Stomach (tissue), 8 donors: ENCODE measurements at regions not wholly inside any gene's neighbourhood (a gene's known extent, or its start where the extent isn't known, plus 50 kb on each side); places are given as distances from the start of the nearest gene placed in this dataset.
A peak's percentile ranks its signal among the peaks of the same experiment; 100 is the strongest.

Experiments used
- DNase-seq, 2 donors: peaks; one replicate each; pipeline versions ENCODE4 v3.0.0 to v3.0.0-alpha.2; 2013 to 2019
- H3K27ac ChIP-seq, 5 donors: fragments of 200-600 bp in 4 of 5; sonication (generic) in 4 of 5; one replicate each; pipeline ENCODE4 v1.5.1; 2013 to 2019; ENCODE audit warnings: mild to moderate bottlenecking in 1 of 5, moderate library complexity in 1 of 5
- H3K27me3 ChIP-seq, 3 donors: fragments of 200-600 bp; sonication (generic); one replicate each; pipeline ENCODE4 v1.5.1; 2017 to 2019; ENCODE audit warnings: mixed run types in 1 of 3
- H3K36me3 ChIP-seq, 4 donors: fragments of 200-600 bp; sonication (generic); 1 replicate in 3 of 4; 2 replicates in 1 of 4; pipeline ENCODE4 v1.5.1; 2016 to 2019
- H3K4me1 ChIP-seq, 4 donors: fragments of 200-600 bp; sonication (generic); one replicate each; pipeline ENCODE4 v1.5.1; 2016 to 2019
- H3K4me3 ChIP-seq, 4 donors: fragments of 200-600 bp; sonication (generic) in 3 of 4; one replicate each; pipeline ENCODE4 v1.5.1; 2016 to 2019; ENCODE audit warnings: mild to moderate bottlenecking in 1 of 4
- H3K9me3 ChIP-seq, 4 donors: fragments of 200-600 bp; sonication (generic); one replicate each; pipeline ENCODE4 v1.5.1; 2016 to 2019
- CTCF ChIP-seq, 7 experiments: fragments of 450-650 bp in 4 of 7; fragments of 200-600 bp in 3 of 7; sonication (generic) in 3 of 7; IDR thresholded peaks; one replicate each; pipeline ENCODE4 v1.5.1; 2016 to 2019; ENCODE audit warnings: antibody characterized with exemption in 7 of 7, control low read depth in 2 of 7, mild to moderate bottlenecking in 1 of 7
- EP300 ChIP-seq: sonication (generic); formaldehyde crosslinking; IDR thresholded peaks from one replicate; pipeline ENCODE4 v1.6.1; 2017; ENCODE audit warnings: antibody characterized with exemption
- POLR2A ChIP-seq, 4 donors: fragments of 450-650 bp; IDR thresholded peaks; one replicate each; pipeline ENCODE4 v1.6.1; 2016; ENCODE audit warnings: antibody characterized with exemption in 4 of 4, control low read depth in 2 of 4, mild to moderate bottlenecking in 1 of 4, moderate library complexity in 1 of 4
- POLR2AphosphoS5 ChIP-seq, 3 donors: sonication (generic); formaldehyde crosslinking; IDR thresholded peaks; one replicate each; pipeline ENCODE4 v1.6.1; 2016; ENCODE audit warnings: antibody characterized with exemption in 3 of 3
- WGBS, 5 donors: extraction: QIAGEN DNeasy Blood & Tissue Kit in 3 of 5; methylation state at CpG; one replicate each; pipeline versions ENCODE4 v1.1.5 to v1.1.7; 2013 to 2018; 5-methylcytosine and 5-hydroxymethylcytosine counted together
- intact Hi-C: fragments of 100-400 bp; cut with DNase I; formaldehyde crosslinking; loops from one replicate; pipeline ENCODE4 v1.15.1; 2023; ENCODE audit warnings: low total_unique reads
- donor health status: healthy with polysubstance abuse.
- donor health status: Bipolar disorder and iron deficiency.
- donor health status: healthy.

GRCh38 chr3:72380711-72381493 is 467.3 kb downstream of the SHQ1 start:
- DNase-seq, result no peak
- Histone ChIP-seq H3K27ac (peak overlapping the region in 1 of 5 donors; percentile 18), H3K36me3 (peaks cover 10 to 25% (median 23%) of the 10 kb centered on the region in 4 donors), H3K9me3 (no peaks in the 10 kb centered on the region), H3K4me1 (peaks cover 7 to 77% (median 40%) of the 10 kb centered on the region in 4 donors), H3K27me3 (no peaks in the 10 kb centered on the region), H3K4me3 (no peak overlapping the region)
- intact Hi-C loops, result no loop called here
- 91 to 95% (median 93%) methylated on average over 8 of the region's 8 CpGs for WGBS, 5 donors
- TF ChIP-seq EP300, result no peak
- TF ChIP-seq POLR2A (IDR thresholded peaks at IDR 0.05), result no peak
- TF ChIP-seq CTCF (IDR thresholded peaks at IDR 0.05), result no peak
- TF ChIP-seq POLR2AphosphoS5 (IDR thresholded peaks at IDR 0.05), result no peak

GRCh38 chr3:72380193-72380592 is 468.1 kb downstream of the SHQ1 start:
- intact Hi-C loops, result no loop called here
- H3K27me3 ChIP-seq, result no peaks in the 10 kb centered on the region
- no peak for DNase-seq
- H3K4me1 ChIP-seq, result peaks cover 7 to 72% (median 39%) of the 10 kb centered on the region in 4 donors
- peaks cover 10 to 25% (median 23%) of the 10 kb centered on the region in 4 donors for H3K36me3 ChIP-seq
- 57 to 70% (median 65%) methylated on average over 4 of the region's 4 CpGs for WGBS, 5 donors
- no peaks in the 10 kb centered on the region for H3K9me3 ChIP-seq
- H3K4me3 ChIP-seq, result no peak overlapping the region
- H3K27ac ChIP-seq, result peak overlapping the region in 1 of 5 donors; percentile 18
- no peak for TF ChIP-seq POLR2AphosphoS5 (IDR thresholded peaks at IDR 0.05)
- no peak for TF ChIP-seq CTCF (IDR thresholded peaks at IDR 0.05)
- no peak for TF ChIP-seq POLR2A (IDR thresholded peaks at IDR 0.05)
- no peak for TF ChIP-seq EP300

GRCh38 chr3:72379500-72380187 is 468.6 kb downstream of the SHQ1 start:
- Histone ChIP-seq H3K36me3 (peaks cover 10 to 25% (median 23%) of the 10 kb centered on the region in 4 donors), H3K4me3 (no peak overlapping the region), H3K27ac (no peak overlapping the region), H3K27me3 (no peaks in the 10 kb centered on the region), H3K9me3 (no peaks in the 10 kb centered on the region), H3K4me1 (peaks cover 7 to 67% (median 36%) of the 10 kb centered on the region in 4 donors)
- no peak for DNase-seq
- TF ChIP-seq POLR2AphosphoS5 (IDR thresholded peaks at IDR 0.05) (no peak), POLR2A (IDR thresholded peaks at IDR 0.05) (no peak), EP300 (no peak)
- intact Hi-C loops, result no loop called here
- WGBS, 5 donors, result 61 to 78% (median 64%) methylated on average over 1 of the region's 1 CpG

GRCh38 chr3:72378287-72378686 is 470.0 kb downstream of the SHQ1 start:
- WGBS, 5 donors, result 88 to 99% (median 90%) methylated on average over 10 of the region's 10 CpGs
- Histone ChIP-seq H3K4me1 (peaks cover 7 to 56% (median 31%) of the 10 kb centered on the region in 4 donors), H3K27me3 (no peaks in the 10 kb centered on the region), H3K27ac (no peak overlapping the region), H3K9me3 (no peaks in the 10 kb centered on the region), H3K36me3 (peaks cover 10 to 25% (median 23%) of the 10 kb centered on the region in 4 donors), H3K4me3 (no peak overlapping the region)
- intact Hi-C loops, result no loop called here
- DNase-seq, result no peak
- TF ChIP-seq EP300 (no peak), CTCF (IDR thresholded peaks at IDR 0.05) (no peak), POLR2AphosphoS5 (IDR thresholded peaks at IDR 0.05) (no peak), POLR2A (IDR thresholded peaks at IDR 0.05) (no peak)
